Smooth muscle cell (in vitro differentiated cells): ENCODE measurements at regions not wholly inside any gene's neighbourhood (a gene's known extent, or its start where the extent isn't known, plus 50 kb on each side); places are given as distances from the start of the nearest gene placed in this dataset.

Source experiments
- DNase-seq: peaks from one replicate; lab custom pipeline; 2025; ENCODE audit not compliant: unreplicated experiment; lab: John Stamatoyannopoulos, UW
- H2AFZ ChIP-seq: fragments of 200-600 bp; sonication (generic); 2 replicates; pipeline ENCODE4 v1.6.0; 2016; ENCODE audit warnings: antibody characterized with exemption, low read depth, mild to moderate bottlenecking
- H3F3A ChIP-seq: fragments of 200-600 bp; sonication (generic); 2 replicates; pipeline ENCODE4 v1.6.0; 2017; ENCODE audit warnings: antibody characterized with exemption, low read depth
- H3K27ac ChIP-seq: fragments of 200-600 bp; sonication (generic); 2 replicates; pipeline ENCODE4 v1.5.1; 2016; ENCODE audit warnings: low read depth, mild to moderate bottlenecking
- H3K27me3 ChIP-seq: fragments of 200-600 bp; sonication (generic); 2 replicates; pipeline ENCODE4 v1.6.1; 2016; ENCODE audit warnings: low read depth, mild to moderate bottlenecking
- H3K36me3 ChIP-seq: fragments of 200-600 bp; sonication (generic); 2 replicates; pipeline ENCODE4 v1.5.1; 2016; ENCODE audit warnings: low read depth
- H3K4me1 ChIP-seq: fragments of 200-600 bp; sonication (generic); 2 replicates; pipeline ENCODE4 v1.5.1; 2016; ENCODE audit warnings: low read depth
- H3K4me2 ChIP-seq: fragments of 200-600 bp; sonication (generic); 2 replicates; pipeline ENCODE4 v1.6.0; 2016; ENCODE audit warnings: mild to moderate bottlenecking
- H3K4me3 ChIP-seq: fragments of 200-600 bp; sonication (generic); 2 replicates; pipeline ENCODE4 v1.5.1; 2016; ENCODE audit warnings: mild to moderate bottlenecking
- H3K79me2 ChIP-seq: fragments of 200-600 bp; sonication (generic); 2 replicates; pipeline ENCODE4 v1.6.0; 2016; ENCODE audit warnings: low read depth, mild to moderate bottlenecking
- H3K9ac ChIP-seq: fragments of 200-600 bp; sonication (generic); 2 replicates; pipeline ENCODE4 v1.6.0; 2016; ENCODE audit warnings: low read depth
- H3K9me3 ChIP-seq: fragments of 200-600 bp; sonication (generic); replicated peaks from 2 replicates; pipeline ENCODE4 v1.5.1; 2016; ENCODE audit warnings: low read depth
- H4K20me1 ChIP-seq: fragments of 200-600 bp; sonication (generic); 2 replicates; pipeline ENCODE4 v1.6.0; 2016; ENCODE audit warnings: low read depth
- WGBS: methylation state at CpG from one replicate; pipeline ENCODE4 v1.1.7; 2016; ENCODE audit warnings: low lambda C conversion rate; 5-methylcytosine and 5-hydroxymethylcytosine counted together
- TF ChIP-seq, protein P1 (sequence below): fragments of 200-600 bp; sonication (generic); IDR thresholded peaks from 2 replicates; pipeline ENCODE4 v1.5.1; 2017; ENCODE audit warnings: borderline replicate concordance, mild to moderate bottlenecking, antibody characterized with exemption; ENCODE audit not compliant: insufficient read depth, poor library complexity, severe bottlenecking

DNA sequence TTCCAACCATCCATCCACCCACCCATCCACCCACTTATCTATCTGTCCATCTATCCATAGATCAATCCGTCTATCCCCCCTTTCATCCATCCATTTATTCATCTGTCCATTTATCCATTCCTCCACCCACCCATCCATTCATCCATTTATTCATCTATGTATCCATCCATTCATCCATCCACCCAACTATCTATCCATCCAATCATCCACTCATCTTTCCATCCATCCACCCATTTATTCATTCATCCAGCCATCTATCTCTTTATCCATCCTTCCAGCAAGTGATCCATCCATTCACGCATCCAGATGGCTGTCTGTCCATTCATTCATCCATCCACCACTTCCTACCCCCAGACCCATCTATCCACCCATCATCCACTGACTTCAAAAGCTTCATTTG, 84.0 kb upstream of the CD99 start:
- Histone ChIP-seq H4K20me1 (peaks cover 10% of the 10 kb centered on the region), H3F3A (peaks cover 9% of the 10 kb centered on the region), H3K27ac (no peak overlapping the region), H3K9ac (no peak overlapping the region), H3K36me3 (no peaks in the 10 kb centered on the region), H3K9me3 (no peaks in the 10 kb centered on the region), H2AFZ (no peak overlapping the region), H3K4me3 (no peak overlapping the region), H3K4me1 (peaks cover 5% of the 10 kb centered on the region), H3K4me2 (no peak overlapping the region), H3K79me2 (peaks cover 40% of the 10 kb centered on the region), H3K27me3 (no peaks in the 10 kb centered on the region)
- 100% methylated on average over 2 of the region's 2 CpGs for whole genome bisulfite sequencing
- DNase-seq = no peak
- TF ChIP-seq, protein P1, sequence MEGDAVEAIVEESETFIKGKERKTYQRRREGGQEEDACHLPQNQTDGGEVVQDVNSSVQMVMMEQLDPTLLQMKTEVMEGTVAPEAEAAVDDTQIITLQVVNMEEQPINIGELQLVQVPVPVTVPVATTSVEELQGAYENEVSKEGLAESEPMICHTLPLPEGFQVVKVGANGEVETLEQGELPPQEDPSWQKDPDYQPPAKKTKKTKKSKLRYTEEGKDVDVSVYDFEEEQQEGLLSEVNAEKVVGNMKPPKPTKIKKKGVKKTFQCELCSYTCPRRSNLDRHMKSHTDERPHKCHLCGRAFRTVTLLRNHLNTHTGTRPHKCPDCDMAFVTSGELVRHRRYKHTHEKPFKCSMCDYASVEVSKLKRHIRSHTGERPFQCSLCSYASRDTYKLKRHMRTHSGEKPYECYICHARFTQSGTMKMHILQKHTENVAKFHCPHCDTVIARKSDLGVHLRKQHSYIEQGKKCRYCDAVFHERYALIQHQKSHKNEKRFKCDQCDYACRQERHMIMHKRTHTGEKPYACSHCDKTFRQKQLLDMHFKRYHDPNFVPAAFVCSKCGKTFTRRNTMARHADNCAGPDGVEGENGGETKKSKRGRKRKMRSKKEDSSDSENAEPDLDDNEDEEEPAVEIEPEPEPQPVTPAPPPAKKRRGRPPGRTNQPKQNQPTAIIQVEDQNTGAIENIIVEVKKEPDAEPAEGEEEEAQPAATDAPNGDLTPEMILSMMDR = no peak

DNA sequence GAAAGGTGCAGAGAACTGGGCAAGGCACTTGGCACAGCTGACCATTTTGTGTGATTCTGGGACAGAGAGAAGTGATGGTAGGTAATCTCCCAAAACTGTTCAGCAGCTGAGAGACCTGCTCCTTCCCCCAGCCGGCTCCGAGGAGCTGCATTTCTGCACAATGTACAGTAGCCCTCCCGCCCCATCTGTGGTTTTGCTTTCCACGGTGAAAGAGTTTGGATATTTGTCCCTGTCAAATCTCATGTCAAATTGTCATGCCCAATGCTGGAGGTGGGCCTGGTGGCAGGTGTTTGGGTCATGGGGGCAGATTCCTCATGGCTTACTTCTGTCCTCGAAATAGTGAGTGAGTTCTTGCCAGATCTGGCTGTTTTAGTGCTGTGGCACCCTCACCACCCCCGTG, 90.5 kb upstream of the CD99 start:
- Histone ChIP-seq H3K4me1 (no peaks in the 10 kb centered on the region), H3K9ac (no peak overlapping the region), H3K36me3 (no peaks in the 10 kb centered on the region), H3K79me2 (no peaks in the 10 kb centered on the region), H3K4me2 (no peak overlapping the region), H3K4me3 (no peak overlapping the region), H3K27ac (no peak overlapping the region), H3K9me3 (no peaks in the 10 kb centered on the region), H4K20me1 (peaks cover 6% of the 10 kb centered on the region), H2AFZ (no peak overlapping the region), H3F3A (peaks cover 3% of the 10 kb centered on the region), H3K27me3 (no peaks in the 10 kb centered on the region)
- DNase-seq = no peak
- TF ChIP-seq, protein P1 = no peak
- 89% methylated on average over 6 of the region's 6 CpGs for WGBS

DNA sequence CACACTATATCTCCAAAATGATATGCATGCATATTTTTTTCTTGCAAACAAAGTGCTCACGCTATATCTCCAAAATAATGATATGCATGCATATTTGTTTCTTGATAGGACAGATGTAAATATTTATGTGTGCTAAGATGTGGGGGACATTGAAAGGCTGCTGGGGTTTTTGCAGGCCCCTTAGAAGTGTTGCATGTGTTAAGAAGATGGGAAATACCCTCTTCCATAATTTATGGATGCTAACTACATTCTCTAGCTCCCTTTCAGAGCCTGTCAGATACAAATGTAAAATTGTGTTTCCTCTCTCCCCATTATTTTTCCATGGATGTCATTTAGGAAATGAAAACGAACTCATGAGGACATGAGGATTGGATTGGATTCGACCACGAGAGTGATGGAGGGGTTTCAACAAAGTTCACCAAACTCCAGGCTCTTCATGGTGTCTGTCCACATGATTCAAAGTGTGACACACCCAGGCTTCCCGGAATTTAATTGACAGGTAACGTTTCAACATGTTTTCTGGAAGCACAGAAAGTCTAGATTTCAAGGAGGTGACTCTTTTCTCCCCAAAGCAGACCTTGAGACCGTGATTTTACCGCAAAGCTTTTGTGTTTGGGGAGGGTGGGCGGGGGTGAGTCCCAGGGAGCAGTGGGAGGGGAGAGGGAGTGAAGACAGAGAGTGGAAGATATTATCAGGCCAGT, 94.4 kb upstream of the CD99 start:
- no peak overlapping the region for H3K4me3 ChIP-seq
- H3K4me1 ChIP-seq = no peaks in the 10 kb centered on the region
- no peak overlapping the region for H2AFZ ChIP-seq
- WGBS = 72% methylated on average over 9 of the region's 9 CpGs
- peaks cover 8% of the 10 kb centered on the region for H4K20me1 ChIP-seq
- H3K9ac ChIP-seq = no peak overlapping the region
- no peaks in the 10 kb centered on the region for H3K9me3 ChIP-seq
- TF ChIP-seq, protein P1 = no peak
- no peak overlapping the region for H3K4me2 ChIP-seq
- DNase-seq = no peak
- no peak overlapping the region for H3K27ac ChIP-seq
- H3K79me2 ChIP-seq = no peaks in the 10 kb centered on the region
- H3K27me3 ChIP-seq = no peaks in the 10 kb centered on the region
- H3F3A ChIP-seq = no peaks in the 10 kb centered on the region
- H3K36me3 ChIP-seq = no peaks in the 10 kb centered on the region

DNA sequence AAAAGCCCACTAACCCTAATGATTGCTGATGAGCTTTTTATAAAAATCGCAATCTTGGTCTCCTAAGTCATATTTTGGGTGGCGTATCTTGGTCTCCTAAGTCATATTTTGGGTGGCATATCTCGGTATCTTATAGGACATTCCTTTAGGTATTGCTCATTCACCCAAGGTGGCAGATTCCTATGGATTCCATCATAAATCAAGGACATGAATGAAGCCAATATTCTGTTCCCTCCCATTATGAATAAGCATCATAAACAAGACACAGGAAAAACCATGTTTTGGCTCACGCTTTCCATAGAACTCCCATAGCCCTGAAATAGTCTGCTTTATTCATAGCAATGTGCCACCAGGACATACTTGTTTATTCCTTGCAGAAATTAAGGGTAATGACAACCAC, 95.0 kb upstream of the CD99 start:
- Histone ChIP-seq H3K4me1 (no peaks in the 10 kb centered on the region), H3K36me3 (no peaks in the 10 kb centered on the region), H3K27ac (no peak overlapping the region), H3F3A (no peaks in the 10 kb centered on the region), H3K9ac (no peak overlapping the region), H3K27me3 (no peaks in the 10 kb centered on the region), H3K4me3 (no peak overlapping the region), H2AFZ (no peak overlapping the region), H4K20me1 (peaks cover 8% of the 10 kb centered on the region), H3K4me2 (no peak overlapping the region), H3K9me3 (no peaks in the 10 kb centered on the region), H3K79me2 (no peaks in the 10 kb centered on the region)
- DNase-seq = no peak
- 93% methylated on average over 4 of the region's 4 CpGs for WGBS
- TF ChIP-seq, protein P1 = no peak
